H9 (cell line): ENCODE measurements at regions not wholly inside any gene's neighbourhood (a gene's known extent, or its start where the extent isn't known, plus 50 kb on each side); places are given as distances from the start of the nearest gene placed in this dataset.

Experiments used
- DNase-seq: peaks from one replicate; pipeline ENCODE4 v3.0.0-alpha.2; 2017
- H2AFZ ChIP-seq: one replicate; pipeline ENCODE4 v1.6.1; 2013; ENCODE audit warnings: mild to moderate bottlenecking, low read length, control low read depth, moderate library complexity
- H2AK5ac ChIP-seq: 2 replicates; pipeline ENCODE4 v1.6.1; 2013; ENCODE audit warnings: low read length, control low read depth, mixed read lengths; ENCODE audit not compliant: insufficient read length
- H2BK120ac ChIP-seq: one replicate; pipeline ENCODE4 v1.6.1; 2013; ENCODE audit warnings: low read depth, mild to moderate bottlenecking, low read length, control low read depth, inconsistent platforms; ENCODE audit not compliant: poor library complexity, severe bottlenecking
- H2BK12ac ChIP-seq: 2 replicates; pipeline ENCODE4 v1.6.1; 2013; ENCODE audit warnings: low read length, control low read depth, mixed read lengths, low read depth; ENCODE audit not compliant: insufficient read length
- H2BK15ac ChIP-seq: 2 replicates; pipeline ENCODE4 v1.6.1; 2013; ENCODE audit warnings: low read depth, low read length, control low read depth
- H2BK20ac ChIP-seq: one replicate; pipeline ENCODE4 v1.6.1; 2013; ENCODE audit warnings: low read depth, mild to moderate bottlenecking, low read length, control low read depth, inconsistent platforms; ENCODE audit not compliant: poor library complexity, severe bottlenecking
- H2BK5ac ChIP-seq: 2 replicates; pipeline ENCODE4 v1.6.1; 2013; ENCODE audit warnings: low read length, control low read depth, mixed read lengths; ENCODE audit not compliant: insufficient read length
- H3K14ac ChIP-seq: 2 replicates; pipeline ENCODE4 v1.6.1; 2013; ENCODE audit warnings: low read length, control low read depth; ENCODE audit not compliant: insufficient read depth
- H3K18ac ChIP-seq: 2 replicates; pipeline ENCODE4 v1.6.1; 2013; ENCODE audit warnings: low read depth, mild to moderate bottlenecking, mixed read lengths, low read length, control low read depth; ENCODE audit not compliant: insufficient read length
- H3K23ac ChIP-seq: 2 replicates; pipeline ENCODE4 v1.6.1; 2013; ENCODE audit warnings: low read length, control low read depth, mixed read lengths, low read depth; ENCODE audit not compliant: insufficient read length
- H3K23me2 ChIP-seq: 2 replicates; pipeline ENCODE4 v1.6.1; 2013; ENCODE audit warnings: low read depth, mild to moderate bottlenecking, mixed read lengths, low read length, control low read depth; ENCODE audit not compliant: insufficient read length, poor library complexity, severe bottlenecking
- H3K27ac ChIP-seq: 2 replicates; pipeline ENCODE4 v1.5.1; 2013; ENCODE audit warnings: low read length, control low read depth, mixed read lengths, low read depth; ENCODE audit not compliant: insufficient read length
- H3K27me3 ChIP-seq: 2 replicates; pipeline ENCODE4 v1.6.1; 2013; ENCODE audit warnings: low read length, control low read depth, inconsistent platforms; ENCODE audit not compliant: insufficient read depth
- H3K4ac ChIP-seq: 2 replicates; pipeline ENCODE4 v1.6.1; 2013; ENCODE audit warnings: low read depth, mild to moderate bottlenecking, control low read depth, inconsistent platforms, low read length, moderate library complexity
- H3K4me1 ChIP-seq: 2 replicates; pipeline ENCODE4 v1.6.1; 2013; ENCODE audit warnings: low read length, control low read depth, inconsistent platforms; ENCODE audit not compliant: insufficient read depth
- H3K4me2 ChIP-seq: 2 replicates; pipeline ENCODE4 v1.6.1; 2013; ENCODE audit warnings: low read length, control low read depth, mixed read lengths; ENCODE audit not compliant: insufficient read length, insufficient read depth
- H3K56ac ChIP-seq: 2 replicates; pipeline ENCODE4 v1.6.1; 2013; ENCODE audit warnings: low read depth, mild to moderate bottlenecking, mixed read lengths, low read length, control low read depth; ENCODE audit not compliant: insufficient read length
- H3K79me1 ChIP-seq: 2 replicates; pipeline ENCODE4 v1.6.1; 2013; ENCODE audit warnings: low read depth, mild to moderate bottlenecking, moderate library complexity, low read length, control low read depth, inconsistent platforms; ENCODE audit not compliant: insufficient read depth, poor library complexity, severe bottlenecking
- H3K79me2 ChIP-seq: 2 replicates; pipeline ENCODE4 v1.6.1; 2013; ENCODE audit warnings: low read length, control low read depth, inconsistent platforms; ENCODE audit not compliant: insufficient read depth
- H3K9ac ChIP-seq: 2 replicates; pipeline ENCODE4 v1.6.1; 2013; ENCODE audit warnings: low read length, control low read depth, mixed read lengths; ENCODE audit not compliant: insufficient read length; ENCODE audit errors: extremely low read depth
- H3K9me3 ChIP-seq: one replicate; pipeline ENCODE4 v1.6.1; 2013; ENCODE audit warnings: low read depth, low read length, inconsistent platforms; ENCODE audit not compliant: control insufficient read depth
- H3T11ph ChIP-seq: one replicate; pipeline ENCODE4 v1.6.1; 2013; ENCODE audit warnings: mild to moderate bottlenecking, low read length, control low read depth, inconsistent platforms
- H4K20me1 ChIP-seq: one replicate; pipeline ENCODE4 v1.6.1; 2013; ENCODE audit not compliant: control insufficient read depth, insufficient read length, insufficient read depth
- H4K5ac ChIP-seq: 2 replicates; pipeline ENCODE4 v1.6.1; 2013; ENCODE audit warnings: low read depth, mild to moderate bottlenecking, mixed read lengths, low read length, control low read depth; ENCODE audit not compliant: insufficient read length
- H4K8ac ChIP-seq: replicated peaks from 2 replicates; pipeline ENCODE4 v1.6.1; 2013; ENCODE audit warnings: low read length, control low read depth, mixed read lengths, low read depth; ENCODE audit not compliant: insufficient read length
- H4K91ac ChIP-seq: 2 replicates; pipeline ENCODE4 v1.6.1; 2013; ENCODE audit warnings: low read depth, mild to moderate bottlenecking, moderate library complexity, mixed read lengths, low read length, control low read depth; ENCODE audit not compliant: insufficient read length
- H3K27ac Mint-ChIP-seq, 3 experiments: 2 replicates in 2 of 3; 3 replicates in 1 of 3; pipeline ENCODE4 v1.8.0; 2020 to 2021; ENCODE audit warnings: mixed read lengths in 3 of 3, mild to moderate bottlenecking in 1 of 3, moderate library complexity in 1 of 3
- H3K27me3 Mint-ChIP-seq: 2 replicates; pipeline ENCODE4 v1.8.0; 2021; ENCODE audit warnings: low read depth, mild to moderate bottlenecking, moderate library complexity, mixed read lengths
- H3K36me3 Mint-ChIP-seq, 3 experiments: 2 replicates in 2 of 3; 3 replicates in 1 of 3; pipeline ENCODE4 v1.8.0; 2020 to 2021; ENCODE audit warnings: low read depth in 3 of 3, mixed read lengths in 3 of 3; ENCODE audit not compliant: insufficient read depth in 1 of 3
- H3K4me1 Mint-ChIP-seq, 2 experiments: 2 replicates each; pipeline ENCODE4 v1.8.0; 2020; ENCODE audit warnings: mixed read lengths in 2 of 2
- H3K4me3 Mint-ChIP-seq, 2 experiments: 2 replicates in 1 of 2; 3 replicates in 1 of 2; pipeline ENCODE4 v1.8.0; 2020 to 2021; ENCODE audit warnings: mild to moderate bottlenecking in 2 of 2, mixed read lengths in 2 of 2, moderate library complexity in 1 of 2
- H3K9me3 Mint-ChIP-seq, 2 experiments: 2 replicates in 1 of 2; 3 replicates in 1 of 2; pipeline ENCODE4 v1.8.0; 2020; ENCODE audit warnings: mild to moderate bottlenecking in 2 of 2, mixed read lengths in 2 of 2, moderate library complexity in 1 of 2
- CTCF ChIP-seq: fragments of 200-600 bp; sonication (generic); conservative IDR thresholded peaks from 3 replicates; pipeline ENCODE4 v1.8.0; 2021; ENCODE audit warnings: antibody characterized with exemption, mild to moderate bottlenecking
- WGBS: extraction: QIAGEN DNeasy Blood & Tissue Kit; methylation state at CpG from one replicate; pipeline ENCODE4 v1.1.7; 2013; ENCODE audit warnings: missing lambda C conversion rate, low lambda C conversion rate, mixed read lengths; ENCODE audit not compliant: insufficient read length; ENCODE audit errors: extremely low coverage; 5-methylcytosine and 5-hydroxymethylcytosine counted together

GRCh38 chr6:93568169-93568568 lies 148.8 kb upstream of the EPHA7 start:
- Mint-ChIP-seq H3K27ac (no peak overlapping the region), H3K4me1 (no peaks in the 10 kb centered on the region), H3K9me3 (no peaks in the 10 kb centered on the region), H3K27me3 (no peaks in the 10 kb centered on the region), H3K36me3 (no peaks in the 10 kb centered on the region; a peak in 1 of 7 replicates), H3K4me3 (no peak overlapping the region)
- Histone ChIP-seq H3K27ac (no peak overlapping the region), H3K4ac (no peak overlapping the region), H2BK120ac (no peak overlapping the region), H4K20me1 (no peaks in the 10 kb centered on the region), H2BK12ac (no peak overlapping the region), H2BK20ac (no peak overlapping the region), H3K9ac (no peak overlapping the region), H3K4me1 (no peaks in the 10 kb centered on the region), H4K91ac (no peak overlapping the region), H3K56ac (no peak overlapping the region), H2BK15ac (no peak overlapping the region), H3K18ac (no peak overlapping the region), H3K9me3 (no peaks in the 10 kb centered on the region), H4K8ac (no peak overlapping the region), H3K23ac (no peak overlapping the region), H3K14ac (no peak overlapping the region), H2AK5ac (no peak overlapping the region), H4K5ac (no peak overlapping the region), H3K79me1 (no peaks in the 10 kb centered on the region), H3K79me2 (no peaks in the 10 kb centered on the region), H3K23me2 (no peaks in the 10 kb centered on the region), H3K27me3 (no peaks in the 10 kb centered on the region), H3K4me2 (no peak overlapping the region), H2AFZ (no peak overlapping the region), H2BK5ac (no peak overlapping the region), H3T11ph (no peak overlapping the region)
- no CpG with 5 or more reads among the region's 1 CpG for WGBS
- TF ChIP-seq CTCF = no peak
- DNase-seq = no peak
